ENCODE measurements at regions not wholly inside any gene's neighbourhood (a gene's known extent, or its start where the extent isn't known, plus 50 kb on each side); places are given as distances from the start of the nearest gene placed in this dataset.

- ATAC-seq: no peak
Measured at GRCh38 chr1:101317590-101317989, 80.8 kb downstream of the S1PR1 start.

GRCh38 chr1:101323535-101323934 lies 86.7 kb downstream of the S1PR1 start:
- no peak for ATAC-seq

GRCh38 chr1:101325144-101325543 lies 88.3 kb downstream of the S1PR1 start:
- no peak for ATAC-seq

GRCh38 chr1:101330427-101331130 lies 93.8 kb downstream of the S1PR1 start:
- ATAC-seq: no peak

DNA sequence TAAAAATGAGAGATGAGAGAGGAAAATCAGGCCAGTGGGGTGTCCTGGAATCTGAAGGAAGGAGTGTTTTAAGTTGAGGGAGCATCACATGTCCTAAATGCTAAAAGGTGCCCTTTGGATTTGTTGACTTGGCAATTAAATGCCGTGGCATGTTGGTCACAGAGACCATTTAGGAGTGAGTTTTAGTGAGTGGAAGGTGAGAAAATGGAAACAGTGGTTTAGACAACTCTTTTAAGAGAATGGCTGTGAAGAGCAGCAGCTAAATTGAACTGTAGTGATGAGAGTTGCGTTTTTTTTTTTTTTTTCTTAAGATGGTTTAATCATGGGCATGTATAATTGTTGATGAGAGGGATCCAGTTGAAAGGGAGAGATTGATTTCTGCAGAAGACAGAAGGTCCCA lies 95.0 kb downstream of the S1PR1 start:
- no peak for ATAC-seq

- no peak for ATAC-seq
Measured at GRCh38 chr1:101332633-101333032, 95.8 kb downstream of the S1PR1 start.

GRCh38 chr1:101333186-101333585 lies 96.4 kb downstream of the S1PR1 start:
- ATAC-seq: no peak

DNA sequence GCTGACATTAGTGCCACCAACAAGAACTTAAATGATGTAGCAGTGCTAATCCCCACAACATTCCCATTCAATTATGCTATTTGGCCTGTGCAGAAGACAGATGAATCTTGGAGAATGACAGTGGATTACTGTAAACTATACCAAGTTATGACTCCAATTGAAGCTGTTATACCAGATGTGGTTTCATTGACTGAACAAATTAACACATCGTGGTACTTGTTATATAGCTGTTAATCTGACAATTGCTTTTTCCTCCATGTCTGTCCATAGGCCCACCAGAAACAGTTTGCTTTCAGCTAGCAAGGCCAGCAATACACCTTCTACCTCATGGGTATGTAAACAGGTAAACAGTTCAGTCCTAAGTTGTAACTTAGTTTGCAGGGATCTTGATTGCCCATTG lies 101.1 kb downstream of the S1PR1 start:
- ATAC-seq: no peak

- ATAC-seq: peak; percentile 56 to 80
Measured at GRCh38 chr1:101338714-101339430, 102.1 kb downstream of the S1PR1 start.

GRCh38 chr1:101344745-101345144 lies 107.9 kb downstream of the S1PR1 start:
- no peak for ATAC-seq

- no peak for ATAC-seq
Measured at GRCh38 chr1:101346419-101346818, 109.6 kb downstream of the S1PR1 start.

GRCh38 chr1:101356013-101356412 lies 119.2 kb downstream of the S1PR1 start:
- ATAC-seq: no peak

DNA sequence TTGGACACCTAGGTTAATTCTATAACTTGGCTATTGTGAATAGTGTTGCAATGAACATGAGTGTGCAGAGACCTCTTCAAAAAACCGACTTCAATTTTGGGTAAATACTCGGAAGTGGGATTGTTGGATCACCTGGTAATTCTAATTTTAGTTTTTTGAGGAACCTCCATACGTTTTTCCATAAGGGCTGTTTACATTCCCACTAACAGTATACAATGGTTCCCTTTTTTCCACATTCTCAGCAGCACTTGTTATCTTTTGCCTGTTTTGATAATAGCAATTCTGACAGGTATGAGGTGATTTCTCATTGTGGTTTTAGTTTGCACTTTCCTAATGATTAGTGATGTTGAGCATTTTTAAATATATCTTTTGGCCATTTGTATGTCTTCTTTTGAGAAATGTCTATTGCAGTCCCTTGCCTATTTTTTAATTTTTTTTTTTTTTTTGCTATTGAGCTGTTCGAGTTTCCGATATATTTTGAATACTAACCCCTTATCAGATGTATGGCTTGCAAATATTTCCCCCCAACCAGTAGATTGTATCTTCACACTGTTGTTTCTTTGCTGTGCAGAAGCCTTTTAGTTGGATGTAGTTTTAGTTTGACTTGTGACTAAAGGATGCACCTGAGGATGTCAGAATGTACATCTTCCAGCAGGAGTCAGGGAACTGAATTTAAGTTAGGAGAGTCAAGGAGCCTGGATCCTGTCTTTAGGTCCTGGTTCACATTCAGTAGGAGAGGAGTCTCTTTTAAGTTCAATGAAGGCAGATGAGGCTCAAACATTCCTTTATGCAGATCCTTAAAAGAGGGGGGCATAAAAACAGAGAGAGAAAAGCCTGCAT lies 120.0 kb downstream of the S1PR1 start:
- ATAC-seq: no peak

DNA sequence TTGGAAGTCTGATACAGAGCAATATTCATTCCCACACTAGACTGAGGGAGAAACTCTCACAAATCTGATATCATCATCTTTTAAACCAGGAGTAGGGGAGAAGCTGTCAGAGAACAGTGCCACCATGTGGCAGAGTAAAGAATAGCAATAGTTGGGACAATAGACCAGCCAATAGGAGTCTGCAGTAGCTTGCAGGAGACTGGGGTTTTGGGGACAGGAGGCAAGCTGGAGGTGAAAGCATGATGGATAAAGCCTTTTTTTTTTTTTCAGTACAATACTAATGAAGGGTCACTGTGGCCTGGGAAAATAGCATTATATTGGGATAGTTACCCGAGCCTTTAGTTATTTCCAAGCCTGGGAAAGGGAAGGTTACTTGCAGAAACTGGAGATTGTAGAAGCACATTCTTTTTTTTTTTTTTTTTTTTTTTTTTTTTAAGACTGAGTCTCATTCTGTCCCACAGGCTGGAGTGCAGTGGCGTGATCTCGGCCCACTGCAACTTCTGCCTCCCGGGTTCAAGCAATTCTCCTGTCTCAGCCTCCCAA lies 120.7 kb downstream of the S1PR1 start:
- ATAC-seq: peak; percentile 96

GRCh38 chr1:101360506-101360905 lies 123.7 kb downstream of the S1PR1 start:
- ATAC-seq: no peak

DNA sequence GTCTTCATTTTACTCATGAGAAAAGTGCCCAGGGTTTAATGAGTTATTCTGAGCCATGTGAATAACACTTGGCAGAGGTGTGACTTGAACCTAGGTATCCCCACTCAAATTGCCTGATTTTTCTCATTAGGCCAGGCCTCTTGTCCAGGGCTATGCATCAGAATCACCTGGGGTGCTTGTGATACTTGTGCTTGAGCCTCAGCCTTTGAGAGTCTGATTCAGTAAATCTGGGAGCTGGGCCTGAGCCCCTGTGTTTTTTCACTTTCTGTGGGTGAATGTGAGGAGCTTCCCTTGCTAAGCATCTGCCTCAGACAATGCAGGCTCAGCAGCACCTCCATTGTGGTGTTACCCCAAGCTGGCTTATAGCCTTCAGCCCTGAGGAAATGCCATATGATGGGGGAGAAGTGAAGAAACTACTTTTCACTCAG lies 127.1 kb downstream of the S1PR1 start:
- ATAC-seq: no peak

- no peak for ATAC-seq
Measured at GRCh38 chr1:101364370-101365120, 127.7 kb downstream of the S1PR1 start.

- ATAC-seq: no peak
Measured at GRCh38 chr1:101365186-101365585, 128.4 kb downstream of the S1PR1 start.

DNA sequence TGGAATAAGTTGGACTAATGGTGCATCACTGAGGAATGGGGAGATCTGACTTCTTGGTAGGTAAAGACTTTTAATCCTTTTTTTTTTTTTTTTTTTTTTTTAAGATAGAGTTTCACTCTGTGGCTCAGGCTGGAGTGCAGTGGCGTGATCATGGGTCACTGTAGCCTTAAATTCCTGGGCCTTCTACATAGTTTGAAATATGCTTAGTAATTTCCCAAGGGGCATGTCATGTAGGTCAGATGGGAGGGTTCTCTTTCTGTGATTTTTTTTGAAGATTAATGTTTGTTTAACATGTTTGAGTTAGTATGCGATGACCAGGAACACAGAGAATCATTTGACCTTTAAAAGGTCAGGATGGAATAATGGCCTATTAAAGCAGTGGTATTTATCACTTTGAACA lies 129.1 kb downstream of the S1PR1 start:
- ATAC-seq: no peak

GRCh38 chr1:101366513-101367215 lies 129.8 kb downstream of the S1PR1 start:
- no peak for ATAC-seq

- no peak for ATAC-seq
Measured at GRCh38 chr1:101367630-101368029, 130.8 kb downstream of the S1PR1 start.

DNA sequence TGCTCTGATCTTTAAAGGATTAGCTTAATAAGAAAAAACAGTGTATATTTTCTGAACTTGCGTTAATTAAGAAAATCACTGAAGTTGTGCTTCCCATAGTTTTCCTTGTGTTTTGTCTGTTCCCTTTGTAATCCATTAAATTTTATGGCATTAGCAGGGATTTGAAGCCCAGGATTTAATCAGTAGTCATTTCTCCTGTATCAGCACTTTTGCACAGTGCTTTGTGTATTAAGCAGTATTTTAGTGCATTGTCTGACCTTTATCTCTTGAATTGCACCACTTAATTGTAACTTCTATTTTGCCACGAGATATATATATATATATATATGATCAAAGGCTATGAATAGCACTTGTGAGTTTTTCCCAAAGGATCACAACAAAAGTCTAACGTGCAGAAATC lies 133.7 kb downstream of the S1PR1 start:
- ATAC-seq: no peak
